ENCODE measurements at regions not wholly inside any gene's neighbourhood (a gene's known extent, or its start where the extent isn't known, plus 50 kb on each side); places are given as distances from the start of the nearest gene placed in this dataset.
A peak's percentile ranks its signal among the peaks of the same experiment; 100 is the strongest.
"Not testable (repeated sequence)": the region's sequence is repeated elsewhere in the genome, so short reads cannot be mapped to it uniquely, and the experiment has no call there.

DNA sequence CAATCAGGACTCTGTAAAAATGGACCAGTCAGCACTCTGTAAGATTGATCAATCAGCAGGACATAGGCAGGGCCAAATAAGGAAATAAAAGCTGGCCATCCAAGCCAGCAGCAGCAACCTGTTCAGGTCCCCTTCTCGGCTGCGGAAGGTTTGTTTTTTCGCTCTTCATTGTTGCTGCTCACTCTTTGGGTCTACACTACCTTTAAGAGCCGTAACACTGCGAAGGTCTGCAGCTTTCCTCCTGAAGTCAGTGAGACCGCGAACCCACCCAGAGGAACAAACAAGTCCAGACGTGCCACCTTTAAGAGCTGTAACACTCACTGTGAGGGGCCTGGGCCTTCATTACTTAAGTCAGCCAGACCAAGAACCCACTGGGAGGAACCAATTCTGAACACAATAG lies 223.2 kb upstream of the EXOC2 start:
- DNase-seq (ENCODE audit: low read depth in 2 of 3, low spot score in 2 of 3), result no peak

DNA sequence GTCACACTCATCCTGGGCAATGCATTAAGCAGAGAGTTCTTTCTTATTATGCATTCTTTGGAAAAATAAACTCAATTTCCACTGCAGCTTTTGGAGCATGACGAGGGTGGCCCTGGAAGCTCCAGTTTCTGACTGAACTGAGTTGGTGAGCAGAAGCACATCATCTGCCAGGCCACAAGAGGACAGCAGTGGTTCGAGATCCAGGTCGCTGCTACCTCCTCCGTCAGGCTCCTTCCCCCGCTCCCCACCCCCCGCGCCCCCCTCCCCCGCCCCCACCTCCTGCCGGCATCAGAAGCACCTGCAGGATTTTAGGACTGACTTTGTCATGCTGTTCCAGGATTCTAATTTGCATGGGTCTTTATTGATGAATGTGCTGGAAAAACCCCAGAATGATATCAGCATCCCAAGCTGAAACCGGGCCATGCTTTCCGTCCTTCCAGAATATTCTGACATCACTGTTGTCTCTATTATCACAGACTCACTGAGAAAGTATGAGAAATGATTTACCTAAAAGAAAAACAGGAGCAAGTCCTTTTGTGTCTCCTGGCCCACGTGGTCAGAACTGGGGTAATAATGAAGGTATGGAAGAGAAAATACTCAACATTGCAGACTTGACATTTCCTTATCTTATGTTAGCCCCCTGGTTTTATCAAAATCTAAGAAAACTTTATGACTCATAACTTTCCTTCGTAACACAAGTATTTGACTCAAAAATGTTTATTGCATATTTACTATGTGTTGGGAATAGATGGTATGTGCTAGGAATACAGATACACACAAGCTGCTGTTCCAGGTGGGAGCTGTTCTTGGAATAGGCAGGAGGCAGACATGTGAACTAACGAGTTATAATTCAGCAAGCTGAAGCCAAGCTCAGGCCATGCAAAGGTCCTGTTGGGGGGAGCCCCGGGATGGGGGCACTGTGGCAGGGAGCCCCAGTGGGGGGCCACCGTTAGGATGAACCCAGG lies 220.2 kb upstream of the EXOC2 start:
- DNase-seq (ENCODE audit: low read depth in 2 of 3, low spot score in 2 of 3), result peak in 2 of 3 donors; percentile 10 to 14

DNA sequence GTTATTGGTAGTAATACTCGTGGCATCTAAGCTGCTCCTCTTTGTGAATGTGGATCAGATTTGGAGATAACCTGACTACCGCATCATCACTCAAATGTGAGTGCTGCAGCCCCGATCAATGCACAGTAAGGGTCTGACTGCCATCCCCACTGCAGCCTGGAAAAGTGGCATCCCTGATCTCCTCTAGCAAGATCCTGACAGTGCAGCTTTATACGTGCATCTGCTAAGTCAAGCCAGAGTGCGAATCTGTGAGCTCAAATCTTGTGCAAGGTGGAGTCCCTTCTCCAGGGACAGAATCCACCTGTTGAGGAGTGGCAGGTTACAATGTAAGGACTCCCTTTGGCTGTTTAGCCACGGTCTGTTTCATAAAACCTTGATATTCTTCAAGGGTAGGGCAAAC lies 215.0 kb upstream of the EXOC2 start:
- no peak for DNase-seq (ENCODE audit: low read depth in 2 of 3, low spot score in 2 of 3)

DNA sequence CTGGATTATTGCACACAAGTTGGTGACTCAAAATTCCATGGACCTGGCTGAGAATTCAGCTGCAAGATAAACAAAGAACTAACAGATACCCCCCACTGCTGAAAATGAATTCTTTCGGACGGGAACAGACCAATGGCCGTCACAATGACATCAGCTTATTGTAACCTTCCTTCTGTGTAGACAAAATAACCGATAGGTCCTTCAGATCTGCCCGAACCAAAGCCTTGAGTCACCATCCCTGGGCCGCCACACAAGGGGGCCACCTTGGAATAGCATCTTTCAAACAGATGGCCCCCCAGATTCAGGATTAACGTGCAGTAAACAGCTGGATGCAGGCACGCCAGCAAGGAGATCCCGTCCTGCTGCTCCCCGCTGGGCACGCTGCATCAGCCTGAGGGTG lies 214.0 kb upstream of the EXOC2 start:
- DNase-seq (ENCODE audit: low read depth in 2 of 3, low spot score in 2 of 3), result no peak

DNA sequence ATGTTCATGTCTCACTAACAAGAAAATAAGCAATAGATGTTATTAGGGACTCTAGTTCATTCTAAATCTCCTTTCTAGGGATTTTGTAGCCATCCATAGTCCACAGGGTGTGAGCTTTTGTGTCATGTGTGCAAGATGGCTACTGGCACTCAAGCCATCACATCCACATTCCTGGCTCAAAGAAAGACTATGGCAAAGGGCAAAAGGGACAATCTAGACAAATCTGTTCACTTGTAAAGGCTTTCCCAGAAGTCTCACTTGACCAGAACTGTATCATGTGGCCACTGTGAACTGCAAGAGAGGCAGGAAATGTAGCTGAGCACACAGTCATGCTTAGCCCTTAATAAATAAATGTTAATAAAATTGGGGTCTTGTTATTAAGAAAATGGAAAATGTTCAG lies 212.6 kb upstream of the EXOC2 start:
- DNase-seq (ENCODE audit: low read depth in 2 of 3, low spot score in 2 of 3), result no peak

DNA sequence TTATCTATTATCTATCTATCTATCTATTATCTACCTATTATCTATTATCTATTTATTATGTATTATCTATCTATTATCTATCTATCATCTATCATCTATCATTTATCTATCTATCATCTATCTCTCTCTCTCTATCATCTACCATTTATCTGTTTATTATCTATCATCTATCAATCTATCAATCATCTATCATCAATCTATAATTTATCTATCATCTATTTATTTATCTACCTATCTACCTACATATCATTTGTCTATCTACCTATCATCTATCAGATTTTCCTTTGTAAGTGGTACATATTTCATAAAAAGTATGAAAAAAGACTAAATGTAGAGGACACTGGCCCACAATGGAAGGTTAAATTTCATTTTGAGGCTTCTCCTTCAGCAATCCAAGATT lies 212.1 kb upstream of the EXOC2 start:
- DNase-seq (ENCODE audit: low read depth in 2 of 3, low spot score in 2 of 3), result no peak

DNA sequence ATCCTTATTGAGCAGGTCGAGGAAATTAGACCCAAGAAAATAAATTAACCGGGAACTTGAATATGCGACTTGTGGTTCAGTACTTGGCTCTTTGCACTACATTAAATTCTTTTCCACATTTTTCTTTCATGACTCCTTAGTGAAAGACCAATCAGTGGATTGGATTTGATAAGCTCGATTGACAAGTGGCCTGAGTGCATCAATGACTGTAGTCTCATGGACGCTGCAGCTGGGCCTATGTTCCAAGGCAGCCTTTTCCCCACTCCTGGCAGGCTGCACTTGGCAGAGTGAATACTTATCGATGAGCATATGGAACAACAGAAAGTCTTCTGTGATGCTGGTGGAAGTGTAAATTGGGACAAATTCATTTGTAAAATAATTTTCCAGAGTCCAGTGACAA lies 210.8 kb upstream of the EXOC2 start:
- no peak for DNase-seq (ENCODE audit: low read depth in 2 of 3, low spot score in 2 of 3)

DNA sequence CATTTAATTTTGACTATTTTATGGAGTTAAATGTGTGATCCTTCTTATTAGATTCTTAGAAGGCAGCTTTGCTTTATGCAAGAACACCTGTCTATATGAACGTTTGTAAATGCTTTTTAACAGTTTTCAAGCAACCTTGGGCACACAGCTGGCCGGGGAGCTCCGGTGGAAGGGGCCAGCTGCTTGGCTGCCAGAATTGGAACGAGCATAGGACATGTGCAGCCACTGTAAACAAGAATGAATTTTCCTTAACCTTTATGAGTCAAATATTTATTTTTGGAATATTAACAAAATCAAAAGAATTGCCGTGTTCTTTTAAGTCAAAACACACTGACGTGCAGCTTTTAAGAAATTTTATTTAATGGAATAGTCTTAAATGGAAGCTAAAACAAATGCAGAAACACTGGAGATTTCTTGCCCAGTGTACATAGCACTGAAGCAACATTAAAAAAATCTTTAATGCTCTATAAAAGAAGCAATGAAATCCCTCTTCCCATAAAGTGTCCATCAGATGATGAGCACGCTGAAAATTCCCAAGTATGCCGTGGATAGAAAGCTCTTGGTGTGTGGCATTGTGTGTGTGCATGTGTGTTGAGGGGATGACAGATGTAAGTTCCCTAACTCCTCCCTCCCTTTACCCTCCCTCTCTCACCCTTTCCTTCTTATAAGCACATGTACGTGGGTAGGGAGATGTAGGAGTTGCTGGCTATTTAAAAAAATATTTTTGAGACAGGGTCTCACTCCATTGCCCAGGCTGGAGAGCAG lies 208.9 kb upstream of the EXOC2 start:
- no peak for DNase-seq (ENCODE audit: low read depth in 2 of 3, low spot score in 2 of 3)

DNA sequence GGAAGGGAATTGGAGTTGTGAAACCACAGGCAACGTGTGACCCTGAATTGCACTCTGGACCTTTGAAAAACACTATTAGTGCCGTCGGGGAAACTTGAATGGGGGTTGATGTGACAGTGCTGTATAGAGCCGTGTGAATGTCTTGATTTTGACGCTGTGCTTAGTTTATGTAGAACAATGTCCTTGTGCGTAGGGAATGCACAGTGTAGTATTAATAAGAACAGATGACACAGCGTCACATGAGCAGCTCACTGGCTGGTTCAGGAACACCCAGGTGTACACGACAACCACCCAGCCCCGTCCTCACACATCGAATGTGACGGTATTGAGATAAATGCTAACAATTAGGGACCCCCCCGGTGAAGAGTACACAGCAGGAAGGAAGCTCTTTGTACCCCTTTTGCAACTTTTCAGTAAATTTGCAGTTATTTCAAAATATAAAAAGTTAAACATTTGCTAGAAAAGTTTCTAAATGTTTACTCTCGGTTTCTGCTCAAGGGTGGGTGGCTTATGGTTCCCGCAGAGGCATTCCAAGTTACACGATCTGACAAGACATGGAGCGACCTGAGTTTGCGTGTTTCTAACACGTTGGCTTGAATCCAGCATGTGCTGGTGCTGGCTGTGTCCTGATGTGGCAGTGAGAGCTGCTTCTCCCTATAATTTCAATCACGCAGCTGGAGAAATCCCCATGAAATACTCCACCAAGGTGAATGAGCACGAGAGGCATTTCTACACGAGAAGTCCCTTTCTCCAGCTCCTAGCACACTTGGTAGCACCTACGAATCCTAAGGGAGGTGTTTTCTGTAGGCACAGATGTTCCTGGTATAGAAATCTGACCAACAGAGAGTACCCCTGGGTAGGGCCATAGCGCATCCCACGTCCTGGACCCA lies 208.0 kb upstream of the EXOC2 start:
- DNase-seq (ENCODE audit: low read depth in 2 of 3, low spot score in 2 of 3), result no peak

DNA sequence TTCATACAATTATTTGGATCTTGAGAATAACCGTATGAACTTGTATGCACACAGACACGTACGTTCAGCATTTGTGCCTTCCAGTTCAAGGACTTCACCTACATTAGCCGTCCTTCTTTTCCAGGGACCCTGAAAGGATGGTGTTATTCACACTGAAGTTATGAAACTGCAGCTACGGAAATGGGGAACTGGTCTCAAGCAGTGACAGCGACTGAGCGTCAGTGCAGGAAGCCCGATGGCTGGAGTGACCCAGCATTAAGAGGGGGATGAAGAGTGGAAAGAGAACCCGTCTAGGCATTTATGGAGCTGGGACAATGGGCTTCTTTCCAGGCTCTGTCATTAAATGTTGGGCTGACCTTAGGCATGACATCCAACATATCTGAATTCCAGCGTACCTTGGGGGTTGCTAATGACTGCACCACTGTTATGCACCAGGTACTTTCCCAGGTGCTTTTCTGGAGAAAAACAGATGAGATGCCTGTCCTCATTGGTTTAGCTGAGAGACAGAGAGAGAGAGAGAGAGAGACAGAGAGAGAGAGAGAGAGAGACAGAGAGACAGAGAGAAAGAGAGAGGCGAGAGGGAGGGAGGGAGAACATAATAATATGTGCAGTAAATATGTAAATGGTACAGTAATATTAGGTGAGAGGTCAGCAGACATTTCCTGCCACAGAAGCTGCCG lies 204.7 kb upstream of the EXOC2 start:
- DNase-seq (ENCODE audit: low read depth in 2 of 3, low spot score in 2 of 3), result no peak

DNA sequence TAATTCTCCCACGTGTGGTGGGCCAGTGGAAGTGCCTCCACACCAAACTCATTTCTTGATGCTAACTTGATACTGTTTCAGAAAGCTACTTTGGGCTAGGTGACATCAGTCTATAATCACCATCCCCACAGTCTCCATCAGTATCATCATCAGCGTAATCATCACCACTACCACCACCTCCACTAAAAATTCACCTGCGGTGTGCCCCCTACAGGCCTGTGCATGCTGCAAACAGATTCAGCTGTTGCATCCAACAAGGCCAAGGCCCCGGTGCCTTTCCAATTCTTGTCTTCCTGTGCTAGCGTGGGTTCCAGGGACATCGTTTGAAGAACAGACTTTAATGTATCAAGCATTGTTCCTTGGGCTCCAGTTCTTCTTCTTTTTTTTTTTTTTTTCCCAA lies 201.3 kb upstream of the EXOC2 start:
- no peak for DNase-seq (ENCODE audit: low read depth in 2 of 3, low spot score in 2 of 3)

DNA sequence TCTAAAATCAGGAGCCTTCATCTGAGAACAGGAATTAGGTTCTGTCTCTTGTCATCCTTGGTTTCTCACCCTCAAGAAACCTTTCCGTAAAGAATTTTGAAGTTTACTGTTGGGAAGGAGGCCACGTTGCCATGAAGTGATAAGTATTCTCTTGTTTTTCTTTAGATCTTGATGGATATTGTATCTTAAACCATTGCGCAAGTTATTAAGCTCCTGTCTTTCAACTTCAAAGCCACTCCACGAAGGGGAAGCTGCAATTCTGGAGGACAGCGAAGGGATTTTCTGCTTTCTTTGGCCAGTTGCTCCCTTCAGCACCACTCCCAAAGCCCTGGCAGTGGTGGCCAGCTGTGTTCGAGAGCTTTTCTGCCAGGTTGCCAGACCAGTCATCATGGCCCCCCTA lies 198.1 kb upstream of the EXOC2 start:
- DNase-seq (ENCODE audit: low read depth in 2 of 3, low spot score in 2 of 3), result no peak

DNA sequence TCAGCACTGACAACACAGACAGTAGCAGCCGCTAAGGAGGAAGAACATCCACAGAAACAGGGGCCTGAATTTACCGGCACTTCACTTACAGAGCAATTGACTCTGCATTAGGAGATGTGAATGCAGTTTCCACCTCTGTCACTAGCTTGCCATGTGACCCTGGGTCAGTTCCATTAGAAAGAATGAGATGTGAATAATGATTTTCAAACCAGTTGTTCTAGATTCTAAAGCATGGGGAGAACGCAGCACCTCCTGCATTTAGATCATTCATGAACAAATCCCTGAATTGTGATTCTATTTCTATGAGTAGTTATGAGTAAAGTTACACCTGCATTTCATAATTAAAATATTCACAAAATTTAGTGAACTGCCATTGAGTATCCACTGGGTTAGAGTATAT lies 197.3 kb upstream of the EXOC2 start:
- no peak for DNase-seq (ENCODE audit: low read depth in 2 of 3, low spot score in 2 of 3)

DNA sequence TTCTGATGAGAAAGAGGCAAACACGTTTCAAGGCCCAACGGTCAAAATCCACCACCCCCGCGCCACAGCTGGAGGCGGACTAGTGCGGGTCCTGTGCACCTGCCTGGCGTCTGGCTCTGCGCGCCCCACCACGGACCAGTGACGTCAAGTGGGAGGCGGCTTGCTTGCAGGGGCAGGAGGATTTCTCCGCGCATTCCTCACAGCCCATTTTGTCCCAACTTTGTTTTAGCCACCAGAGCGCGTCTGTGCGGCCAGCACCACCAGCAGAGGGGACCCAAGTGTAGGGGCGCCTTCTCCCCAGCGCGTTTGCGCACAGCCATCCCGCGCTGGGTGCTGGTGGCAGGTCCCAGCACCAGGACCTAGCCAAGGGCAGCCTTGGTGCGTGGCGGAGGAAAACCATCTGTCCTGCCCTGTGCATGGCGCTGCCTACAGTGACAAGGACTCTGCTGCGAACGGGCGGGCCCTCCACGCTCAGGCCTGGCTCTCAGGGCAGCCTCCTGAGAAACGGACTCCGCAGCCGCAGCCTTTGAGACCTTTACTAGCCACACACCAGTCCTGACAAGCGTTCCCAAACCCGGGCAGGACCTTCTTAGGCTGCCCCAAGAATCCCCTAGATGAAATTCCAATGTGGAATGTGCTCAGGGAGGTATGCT lies 194.8 kb upstream of the EXOC2 start:
- DNase-seq (ENCODE audit: low read depth in 2 of 3, low spot score in 2 of 3), result no peak

DNA sequence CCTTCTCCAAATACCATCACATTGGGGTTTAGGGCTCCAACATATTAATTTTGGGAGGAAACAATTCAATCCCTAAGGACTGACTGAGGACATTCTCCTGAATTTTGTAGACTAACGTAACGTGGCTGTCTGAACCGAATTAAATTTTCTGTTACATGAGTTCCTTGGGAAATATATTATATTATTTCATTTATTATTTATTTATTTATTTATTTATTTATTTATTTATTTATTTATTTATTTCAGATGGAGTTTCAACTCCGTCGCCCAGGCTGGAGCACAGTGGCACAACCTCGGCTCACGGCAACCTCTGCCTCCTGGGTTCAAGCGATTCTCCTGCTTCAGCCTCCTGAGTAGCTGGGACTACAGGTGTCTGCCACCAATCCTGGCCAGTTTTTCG lies 193.2 kb upstream of the EXOC2 start:
- DNase-seq (ENCODE audit: low read depth in 2 of 3, low spot score in 2 of 3), result not testable (repeated sequence)

DNA sequence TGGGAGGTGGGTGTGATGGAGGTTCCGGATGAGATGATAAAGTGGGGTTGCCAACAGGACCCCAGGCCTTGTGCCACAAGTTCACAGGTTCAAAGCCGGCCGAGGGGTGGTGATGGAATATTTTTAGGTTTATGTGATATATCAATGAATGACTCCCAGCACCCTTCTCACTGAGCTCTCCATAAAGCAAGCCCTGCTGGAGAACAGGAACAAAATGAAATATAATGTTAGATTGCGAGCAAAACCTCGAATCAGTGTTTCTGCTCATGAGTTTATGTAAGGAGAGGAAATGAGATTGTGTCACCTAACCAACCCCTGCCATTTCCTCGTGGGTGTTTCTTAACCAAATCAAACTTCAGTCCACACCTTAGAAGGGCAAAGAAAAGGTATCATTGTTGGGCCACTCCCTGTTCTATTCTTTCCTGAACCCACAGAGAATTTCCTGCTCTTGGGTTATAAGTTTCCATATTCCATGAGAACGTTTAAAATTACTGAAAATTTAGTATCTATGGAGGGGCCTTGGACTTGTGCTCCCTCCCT lies 192.2 kb upstream of the EXOC2 start:
- no peak for DNase-seq (ENCODE audit: low read depth in 2 of 3, low spot score in 2 of 3)

DNA sequence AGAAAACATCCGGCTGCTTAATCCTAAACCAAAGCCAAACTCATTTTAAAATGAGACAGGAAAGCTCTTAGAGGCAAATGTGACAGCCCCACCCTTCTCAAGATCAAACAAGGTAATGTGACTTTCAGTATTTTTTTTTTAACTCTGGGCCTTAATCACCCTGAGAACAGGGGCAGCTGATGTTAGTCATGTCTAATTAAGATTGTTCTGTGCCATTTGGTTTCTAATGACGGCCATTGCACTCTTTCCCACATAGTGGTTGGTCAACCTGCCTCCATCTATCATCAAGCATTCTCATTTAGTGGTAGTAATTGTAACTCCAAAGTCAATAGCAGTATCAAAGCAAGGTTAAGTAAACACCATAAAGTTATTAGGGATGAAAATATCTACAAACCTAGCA lies 191.6 kb upstream of the EXOC2 start:
- DNase-seq (ENCODE audit: low read depth in 2 of 3, low spot score in 2 of 3), result no peak

DNA sequence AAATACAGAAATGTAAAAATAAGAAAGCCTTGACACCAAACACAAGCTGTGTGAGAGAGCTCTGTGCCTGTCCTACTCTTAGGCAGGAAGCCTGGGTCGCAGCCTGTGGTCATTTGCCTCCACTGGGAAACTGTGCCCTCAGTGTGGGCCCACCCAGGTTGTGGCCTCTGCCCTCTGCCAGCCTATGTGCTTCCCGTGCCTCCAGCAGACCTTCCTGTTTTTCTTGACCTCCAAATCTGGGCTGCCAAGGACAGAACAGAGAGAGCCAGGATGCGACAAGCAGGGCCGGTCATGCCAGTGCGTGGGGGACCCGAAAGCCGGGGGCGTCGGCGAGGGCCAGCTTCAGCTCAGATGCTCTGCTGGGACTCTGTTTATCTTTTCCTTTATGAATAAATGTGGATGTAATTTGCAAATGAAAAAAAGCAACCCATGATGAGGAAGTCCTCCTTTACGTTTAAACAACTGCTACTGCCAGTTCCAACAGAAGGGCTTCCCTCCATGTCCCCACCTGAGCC lies 189.2 kb upstream of the EXOC2 start:
- DNase-seq (ENCODE audit: low read depth in 2 of 3, low spot score in 2 of 3), result no peak

DNA sequence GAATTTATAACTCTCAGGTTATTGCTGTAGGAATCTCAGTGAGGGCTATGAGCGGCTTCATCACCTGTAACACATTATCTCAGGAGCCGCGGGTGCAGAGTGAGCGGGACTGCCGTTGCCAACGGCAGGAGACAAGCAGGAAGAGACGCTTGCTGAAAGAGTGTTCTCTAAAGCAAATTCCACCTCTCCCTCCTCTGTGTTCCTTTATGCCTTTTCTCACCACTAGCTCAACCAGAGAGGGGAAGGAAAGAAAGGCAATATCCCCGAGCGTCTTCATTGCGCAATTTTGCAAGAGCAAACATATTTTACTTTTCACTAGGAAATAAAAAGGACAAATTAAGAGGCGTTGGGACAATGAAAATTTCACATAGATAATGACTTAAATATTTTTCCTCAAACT lies 185.2 kb upstream of the EXOC2 start:
- DNase-seq (ENCODE audit: low read depth in 2 of 3, low spot score in 2 of 3), result no peak

Measured in hematopoietic multipotent progenitor cell (in vitro differentiated cells).